SK-N-SH (cell line): ENCODE measurements at regions not wholly inside any gene's neighbourhood (a gene's known extent, or its start where the extent isn't known, plus 50 kb on each side); places are given as distances from the start of the nearest gene placed in this dataset.
A peak's percentile ranks its signal among the peaks of the same experiment; 100 is the strongest.

ENCODE experiments used
- CTCF ChIA-PET: fragments of 300-600, 350-600 bp; formaldehyde crosslinking; extraction: SDS; loops from one replicate; lab custom pipeline; 2021; lab: Yijun Ruan, JAX
- POLR2A ChIA-PET: fragments of 350-600 bp; sonication (Branson Sonifier 250); formaldehyde crosslinking; extraction: SDS; loops from one replicate; lab custom pipeline; 2020; ENCODE audit warnings: antibody characterized with exemption, inconsistent platforms; lab: Yijun Ruan, JAX
- DNase-seq: peaks from one replicate; pipeline ENCODE4 v3.0.0; 2012
- H2AFZ ChIP-seq: fragments of 200-600 bp; sonication (generic); 2 replicates; pipeline ENCODE4 v1.8.1; 2016; ENCODE audit warnings: antibody characterized with exemption, mild to moderate bottlenecking, low read depth
- H3F3A ChIP-seq: fragments of 200-600 bp; sonication (generic); replicated peaks from 2 replicates; pipeline ENCODE3; 2016; ENCODE audit warnings: antibody characterized with exemption, mild to moderate bottlenecking; ENCODE audit not compliant: insufficient read depth
- H3K27ac ChIP-seq, 2 experiments: fragments of 200-500 bp in 1 of 2; fragments of 200-600 bp in 1 of 2; sonication (Bioruptor generic) in 1 of 2; sonication (generic), shearing (Covaris generic) in 1 of 2; 2 replicates each; pipeline versions ENCODE4 v1.5.1 to v1.6.1; 2014 to 2016; ENCODE audit warnings: low read depth in 2 of 2, inconsistent platforms in 1 of 2, low read length in 1 of 2, mild to moderate bottlenecking in 1 of 2, mixed read lengths in 1 of 2
- H3K27me3 ChIP-seq: fragments of 200-600 bp; sonication (generic), shearing (Covaris generic); 2 replicates; pipeline ENCODE4 v1.6.1; 2016; ENCODE audit warnings: mixed run types; ENCODE audit not compliant: insufficient read depth
- H3K36me3 ChIP-seq, 2 experiments: fragments of 200-500 bp in 1 of 2; fragments of 200-600 bp in 1 of 2; sonication (Bioruptor generic) in 1 of 2; sonication (generic) in 1 of 2; replicated peaks in 1 of 2; 2 replicates each; pipeline versions ENCODE3 to v1.5.1; 2014 to 2016; ENCODE audit warnings: low read length in 1 of 2, mild to moderate bottlenecking in 1 of 2; ENCODE audit not compliant: insufficient read depth in 2 of 2, control insufficient read depth in 1 of 2
- H3K4me1 ChIP-seq, 2 experiments: fragments of 200-500 bp in 1 of 2; fragments of 200-600 bp in 1 of 2; sonication (Bioruptor generic) in 1 of 2; sonication (generic), shearing (Covaris generic) in 1 of 2; 2 replicates each; pipeline versions ENCODE4 v1.5.1 to v1.6.1; 2014 to 2016; ENCODE audit warnings: low read depth in 1 of 2, low read length in 1 of 2, mixed run types in 1 of 2; ENCODE audit not compliant: insufficient read depth in 2 of 2, control insufficient read depth in 1 of 2
- H3K4me2 ChIP-seq: fragments of 200-600 bp; sonication (generic), shearing (Covaris generic); 2 replicates; pipeline ENCODE4 v1.6.1; 2017; ENCODE audit warnings: mixed run types
- H3K4me3 ChIP-seq, 2 experiments: fragments of 200-500 bp in 1 of 2; fragments of 200-600 bp in 1 of 2; sonication (Bioruptor generic) in 1 of 2; sonication (generic), shearing (Covaris generic) in 1 of 2; 2 replicates each; pipeline versions ENCODE4 v1.5.1 to v1.8.1; 2014 to 2016; ENCODE audit warnings: low read depth in 2 of 2, inconsistent platforms in 1 of 2, low read length in 1 of 2, mild to moderate bottlenecking in 1 of 2, mixed read lengths in 1 of 2, moderate library complexity in 1 of 2
- H3K79me2 ChIP-seq: fragments of 200-600 bp; sonication (generic); 2 replicates; pipeline ENCODE4 v1.8.1; 2017; ENCODE audit warnings: mild to moderate bottlenecking; ENCODE audit not compliant: insufficient read depth
- H3K9ac ChIP-seq: fragments of 200-600 bp; sonication (generic); 2 replicates; pipeline ENCODE4 v1.6.1; 2017; ENCODE audit warnings: mixed run types
- H3K9me2 ChIP-seq: fragments of 200-600 bp; sonication (generic); 2 replicates; pipeline ENCODE4 v1.6.1; 2017; ENCODE audit warnings: mixed run types
- H3K9me3 ChIP-seq: fragments of 200-600 bp; sonication (generic); 2 replicates; pipeline ENCODE4 v1.6.1; 2017; ENCODE audit warnings: mixed run types, mild to moderate bottlenecking, moderate library complexity
- H4K20me1 ChIP-seq: fragments of 200-600 bp; sonication (generic); 2 replicates; pipeline ENCODE4 v1.6.1; 2017; ENCODE audit warnings: mild to moderate bottlenecking, mixed run types; ENCODE audit not compliant: insufficient read depth
- CHD2 ChIP-seq: fragments of 150-350 bp; IDR thresholded peaks from 2 replicates; pipeline ENCODE4 v1.6.1; 2018; ENCODE audit warnings: low read length; ENCODE audit not compliant: partially characterized antibody
- CTCF ChIP-seq: fragments of 200-600 bp; sonication (generic); IDR thresholded peaks from 2 replicates; pipeline ENCODE4 v1.6.1; 2017; ENCODE audit warnings: antibody characterized with exemption, mild to moderate bottlenecking, moderate library complexity
- EZH2phosphoT487 ChIP-seq: fragments of 200-600 bp; sonication (generic); IDR thresholded peaks from 2 replicates; pipeline ENCODE4 v1.6.1; 2017; ENCODE audit warnings: low read depth, mixed run types, mild to moderate bottlenecking, antibody characterized with exemption, moderate library complexity, borderline replicate concordance
- FOXM1 ChIP-seq: IDR thresholded peaks from 2 replicates; pipeline ENCODE4 v1.4.0; 2012; ENCODE audit warnings: low read depth, mild to moderate bottlenecking
- GABPA ChIP-seq: IDR thresholded peaks from 2 replicates; pipeline ENCODE4 v1.4.0; 2012; ENCODE audit warnings: low read depth, mild to moderate bottlenecking
- GATA2 ChIP-seq: sonication (generic); formaldehyde crosslinking; IDR thresholded peaks from 2 replicates; pipeline ENCODE4 v1.5.0; 2020; ENCODE audit warnings: mild to moderate bottlenecking, missing genetic modification reagents
- JUND ChIP-seq: IDR thresholded peaks from 2 replicates; pipeline ENCODE4 v1.4.0; 2012
- MXI1 ChIP-seq: IDR thresholded peaks from 2 replicates; pipeline ENCODE4 v1.6.1; 2012; ENCODE audit warnings: mild to moderate bottlenecking, low read depth, low read length, improper control_type of control experiment
- NFIC ChIP-seq: IDR thresholded peaks from 2 replicates; pipeline ENCODE4 v1.4.0; 2012; ENCODE audit warnings: borderline replicate concordance
- NRF1 ChIP-seq: IDR thresholded peaks from 2 replicates; pipeline ENCODE4 v1.6.1; 2012; ENCODE audit warnings: low read depth, mild to moderate bottlenecking, low read length
- POLR2AphosphoS5 ChIP-seq: IDR thresholded peaks from 2 replicates; pipeline ENCODE4 v1.6.1; 2012; ENCODE audit warnings: low read depth, low read length
- RAD21 ChIP-seq: IDR thresholded peaks from 2 replicates; pipeline ENCODE4 v1.6.1; 2012; ENCODE audit warnings: mild to moderate bottlenecking, low read length
- RCOR1 ChIP-seq: fragments of 150-350 bp; IDR thresholded peaks from 2 replicates; pipeline ENCODE4 v1.6.1; 2017; ENCODE audit warnings: antibody characterized with exemption, low read length
- REST ChIP-seq: IDR thresholded peaks from 2 replicates; pipeline ENCODE4 v1.6.1; 2012; ENCODE audit warnings: mild to moderate bottlenecking, low read depth, low read length, moderate library complexity
- RXRA ChIP-seq: IDR thresholded peaks from 2 replicates; pipeline ENCODE4 v1.4.0; 2012; ENCODE audit warnings: low read depth, mild to moderate bottlenecking, borderline replicate concordance
- SIN3A ChIP-seq: IDR thresholded peaks from 2 replicates; pipeline ENCODE4 v1.6.1; 2012; ENCODE audit warnings: low read depth, mild to moderate bottlenecking, low read length, moderate library complexity, borderline replicate concordance
- SMC3 ChIP-seq: IDR thresholded peaks from 2 replicates; pipeline ENCODE4 v1.6.1; 2012; ENCODE audit warnings: low read depth, low read length, improper control_type of control experiment
- TAF1 ChIP-seq: IDR thresholded peaks from 2 replicates; pipeline ENCODE4 v1.6.1; 2012; ENCODE audit warnings: low read depth, mild to moderate bottlenecking, low read length, moderate library complexity, borderline replicate concordance
- TCF12 ChIP-seq: IDR thresholded peaks from 2 replicates; pipeline ENCODE4 v1.4.0; 2012
- TEAD4 ChIP-seq: IDR thresholded peaks from 2 replicates; pipeline ENCODE4 v1.4.0; 2012; ENCODE audit warnings: mild to moderate bottlenecking, borderline replicate concordance; ENCODE audit not compliant: insufficient read depth
- USF1 ChIP-seq: IDR thresholded peaks from 2 replicates; pipeline ENCODE4 v1.4.0; 2012; ENCODE audit warnings: low read depth, borderline replicate concordance
- USF2 ChIP-seq: fragments of 150-350 bp; IDR thresholded peaks from 2 replicates; pipeline ENCODE4 v1.6.1; 2017; ENCODE audit warnings: antibody characterized with exemption, low read length, low read depth, borderline replicate concordance
- WGBS: methylation state at CpG from one replicate; pipeline ENCODE4 v1.1.6; 2017; ENCODE audit warnings: low lambda C conversion rate; 5-methylcytosine and 5-hydroxymethylcytosine counted together

GRCh38 chr6:166097914-166098522 is 69.6 kb downstream of the TBXT start:
- Histone ChIP-seq H3K9me2 (no peaks in the 10 kb centered on the region), H2AFZ (no peak overlapping the region), H4K20me1 (no peaks in the 10 kb centered on the region), H3K27ac (no peak overlapping the region), H3F3A (no peaks in the 10 kb centered on the region), H3K27me3 (no peaks in the 10 kb centered on the region), H3K9ac (no peak overlapping the region), H3K36me3 (no peaks in the 10 kb centered on the region), H3K4me1 (peaks cover 0 to 2% of the 10 kb centered on the region in 2 experiments; a peak in 1 of 4 replicates), H3K9me3 (no peaks in the 10 kb centered on the region), H3K4me2 (no peak overlapping the region), H3K4me3 (peak overlapping the region in 1 of 2 experiments; percentile 55; a peak in 2 of 4 replicates), H3K79me2 (no peaks in the 10 kb centered on the region)
- POLR2A ChIA-PET, result no interaction called here
- TF ChIP-seq TAF1 (no peak), GABPA (no peak), TEAD4 (no peak), RAD21 (peak; percentile 75), NFIC (no peak), TCF12 (no peak), SMC3 (peak; percentile 72), FOXM1 (no peak), NRF1 (no peak), REST (no peak), USF2 (no peak), EZH2phosphoT487 (no peak), RXRA (no peak), CTCF (peak; percentile 51), CHD2 (no peak), USF1 (no peak), GATA2 (CRISPR knock-in tag) (no peak), SIN3A (no peak), MXI1 (no peak), JUND (no peak), RCOR1 (no peak), POLR2AphosphoS5 (no peak)
- CTCF ChIA-PET, result interaction anchor here (0.6 to 16.3 kb wide), 25 partner anchors 8 to 658 kb away, joined by 3 to 341 read pairs (median 4); no protein-coding TSS in a partner anchor
- DNase-seq, result peak; percentile 79
- WGBS, result 34% methylated on average over 19 of the region's 19 CpGs
